Heart left ventricle (tissue), 16 donors: ENCODE measurements at regions not wholly inside any gene's neighbourhood (a gene's known extent, or its start where the extent isn't known, plus 50 kb on each side); places are given as distances from the start of the nearest gene placed in this dataset.

Experiments used
- ATAC-seq, 4 donors: fragments of 200-7000 bp; cut with Tn5 transposase; one replicate each; pipeline ENCODE4 v1.9.1; 2020 to 2022; ENCODE audit warnings: moderate library complexity in 4 of 4, mild to moderate bottlenecking in 3 of 4, moderate number of reproducible peaks in 1 of 4
- DNase-seq, 5 donors: peaks; one replicate each; pipeline ENCODE4 v3.0.0-alpha.2; 2020
- H3K27ac ChIP-seq, 12 donors: fragments of 200-600 bp; sonication (generic) in 4 of 12; one replicate each; pipeline versions ENCODE4 v1.5.0 to v1.8.0; 2016 to 2022; ENCODE audit warnings: mild to moderate bottlenecking in 2 of 12
- H3K27me3 ChIP-seq, 9 donors: fragments of 200-600 bp; sonication (generic) in 2 of 9; one replicate each; pipeline versions ENCODE4 v1.5.1 to v1.8.0; 2016 to 2022; ENCODE audit warnings: mild to moderate bottlenecking in 3 of 9
- H3K36me3 ChIP-seq, 9 donors: fragments of 200-600 bp; sonication (generic) in 2 of 9; one replicate each; pipeline versions ENCODE4 v1.5.0 to v1.8.0; 2018 to 2022; ENCODE audit warnings: mild to moderate bottlenecking in 2 of 9
- H3K4me1 ChIP-seq, 12 donors: fragments of 200-600 bp; sonication (generic) in 4 of 12; one replicate each; pipeline versions ENCODE4 v1.5.0 to v1.8.0; 2016 to 2022; ENCODE audit warnings: mild to moderate bottlenecking in 3 of 12
- H3K4me3 ChIP-seq, 12 donors: fragments of 200-600 bp; sonication (generic) in 4 of 12; one replicate each; pipeline versions ENCODE4 v1.5.0 to v1.8.0; 2017 to 2022; ENCODE audit warnings: mild to moderate bottlenecking in 9 of 12, moderate library complexity in 4 of 12
- H3K9me3 ChIP-seq, 12 donors: fragments of 200-600 bp; sonication (generic) in 4 of 12; one replicate each; pipeline versions ENCODE4 v1.5.0 to v1.8.0; 2016 to 2022; ENCODE audit warnings: mild to moderate bottlenecking in 1 of 12
- CTCF ChIP-seq, 12 donors: fragments of 200-600 bp; sonication (generic) in 4 of 12; IDR thresholded peaks; one replicate each; pipeline versions ENCODE4 v1.5.0 to v1.8.0; 2018 to 2022; ENCODE audit warnings: antibody characterized with exemption in 12 of 12, mild to moderate bottlenecking in 5 of 12
- POLR2A ChIP-seq, 2 donors: fragments of 450-650 bp; IDR thresholded peaks; one replicate each; pipeline ENCODE4 v1.6.1; 2017; ENCODE audit warnings: antibody characterized with exemption in 2 of 2, mild to moderate bottlenecking in 2 of 2, moderate library complexity in 2 of 2
- WGBS, 4 donors: extraction: QIAGEN DNeasy Blood & Tissue Kit in 2 of 4; methylation state at CpG; one replicate each; pipeline versions ENCODE4 v1.1.5 to v1.1.7; 2013 to 2018; 5-methylcytosine and 5-hydroxymethylcytosine counted together
- intact Hi-C, 10 donors: fragments of 100-400 bp; cut with DNase I; formaldehyde crosslinking; loops; one replicate each; pipeline versions ENCODE4 v1.11.1 to v1.14.2; 2022
- donor health status: ischemic (EF 13 %, LVEDD 7.1; RV severe dilation, severe dysfunction).
- donor health status: healthy with polysubstance abuse.
- donor health status: DM: no; HTN: yes; CAD: no.
- donor health status: DM: no; HTN: no; CAD: no.
- donor health status: ischemic (EF 25% LVEDD 6.9; RV normal size, moderate dysfunction).
- donor health status: ischemic (EF 25% LVEDD 5.7; RV mildly dilated, moderate dysfunction).
- donor health status: healthy.
- donor health status: DM: yes; HTN: yes; CAD: no.
- donor health status: ischemic (EF 35%, LVEDD 5.7; RV mildly dilated, moderate dysfunction).
- donor health status: nonischemic (EF 11% LVEDD 7.7; RV severe dilation, severe dysfunction).
- donor health status: DM: yes; HTN: yes; CAD: no.
- donor health status: PGD.
- donor health status: ischemic (EF 29% LVEDD 5.4; RV normal size, mild dysfunction).
- donor health status: nonischemic (EF 23%, LVEDD 6.1; RV moderate dilation, normal function).

GRCh38 chr12:86623267-86623666, 367.1 kb upstream of the MGAT4C start:
- Histone ChIP-seq H3K36me3 (no peaks in the 10 kb centered on the region), H3K27ac (no peak overlapping the region), H3K9me3 (peaks cover 0 to 45% (median 19%) of the 10 kb centered on the region in 12 donors), H3K4me3 (no peak overlapping the region), H3K4me1 (no peaks in the 10 kb centered on the region), H3K27me3 (no peaks in the 10 kb centered on the region)
- ATAC-seq (no peak), DNase-seq (no peak)
- intact Hi-C loops: no loop called here
- no peak for TF ChIP-seq POLR2A (IDR thresholded peaks at IDR 0.05)
- no peak for TF ChIP-seq CTCF (IDR thresholded peaks at IDR 0.05)
- 53 to 67% (median 60%) methylated on average over 1 of the region's 1 CpG for WGBS, 4 donors

- Histone ChIP-seq H3K4me3 (no peak overlapping the region), H3K36me3 (no peaks in the 10 kb centered on the region), H3K9me3 (peaks cover 0 to 42% (median 19%) of the 10 kb centered on the region in 12 donors), H3K4me1 (no peaks in the 10 kb centered on the region), H3K27ac (no peak overlapping the region), H3K27me3 (no peaks in the 10 kb centered on the region)
- intact Hi-C loops: no loop called here
- ATAC-seq (no peak), DNase-seq (no peak)
- 63 to 77% (median 68%) methylated on average over 2 of the region's 2 CpGs for WGBS, 4 donors
- no peak for TF ChIP-seq POLR2A (IDR thresholded peaks at IDR 0.05)
- TF ChIP-seq CTCF (IDR thresholded peaks at IDR 0.05): no peak
Measured at GRCh38 chr12:86621957-86622356, 365.8 kb upstream of the MGAT4C start.

- TF ChIP-seq POLR2A (IDR thresholded peaks at IDR 0.05): no peak
- TF ChIP-seq CTCF (IDR thresholded peaks at IDR 0.05): no peak
- ATAC-seq: no peak
- no peak for DNase-seq
- Histone ChIP-seq H3K27ac (no peak overlapping the region), H3K4me1 (no peaks in the 10 kb centered on the region), H3K36me3 (no peaks in the 10 kb centered on the region), H3K27me3 (no peaks in the 10 kb centered on the region), H3K9me3 (no peaks in the 10 kb centered on the region), H3K4me3 (no peak overlapping the region)
- WGBS, 4 donors: 51 to 59% (median 55%) methylated on average over 1 of the region's 1 CpG
- intact Hi-C loops: no loop called here
Measured at GRCh38 chr12:86613311-86613710, 357.1 kb upstream of the MGAT4C start.

GRCh38 chr12:86608638-86609037, 352.4 kb upstream of the MGAT4C start:
- Histone ChIP-seq H3K27ac (no peak overlapping the region), H3K4me1 (no peaks in the 10 kb centered on the region), H3K4me3 (no peak overlapping the region), H3K36me3 (no peaks in the 10 kb centered on the region), H3K27me3 (no peaks in the 10 kb centered on the region), H3K9me3 (no peaks in the 10 kb centered on the region)
- no peak for DNase-seq
- no peak for ATAC-seq
- intact Hi-C loops: no loop called here
- TF ChIP-seq POLR2A (IDR thresholded peaks at IDR 0.05): no peak
- no peak for TF ChIP-seq CTCF (IDR thresholded peaks at IDR 0.05)
